Esophagus muscularis mucosa (tissue), 4 donors: ENCODE measurements at regions not wholly inside any gene's neighbourhood (a gene's known extent, or its start where the extent isn't known, plus 50 kb on each side); places are given as distances from the start of the nearest gene placed in this dataset.
"Not testable (repeated sequence)": the region's sequence is repeated elsewhere in the genome, so short reads cannot be mapped to it uniquely, and the experiment has no call there.

Experiments used
- DNase-seq: peaks from one replicate; pipeline ENCODE4 v3.0.0-alpha.2; 2017; ENCODE audit errors: extremely low spot score
- H3K27ac ChIP-seq, 4 donors: fragments of 200-600 bp; sonication (generic); replicated peaks in 1 of 4; 1 replicate in 3 of 4; 2 replicates in 1 of 4; pipeline ENCODE4 v1.5.1; 2016 to 2019; ENCODE audit warnings: mild to moderate bottlenecking in 1 of 4
- H3K27me3 ChIP-seq, 4 donors: fragments of 200-600 bp; sonication (generic); one replicate each; pipeline versions ENCODE4 v1.5.1 to v1.6.0; 2016 to 2019
- H3K36me3 ChIP-seq, 4 donors: fragments of 200-600 bp; sonication (generic); one replicate each; pipeline ENCODE4 v1.5.1; 2016 to 2019
- H3K4me1 ChIP-seq, 4 donors: fragments of 200-600 bp; sonication (generic); one replicate each; pipeline ENCODE4 v1.5.1; 2016 to 2019
- H3K4me3 ChIP-seq, 4 donors: fragments of 200-600 bp; sonication (generic); 1 replicate in 2 of 4; 2 replicates in 2 of 4; pipeline ENCODE4 v1.5.1; 2016 to 2019; ENCODE audit warnings: mild to moderate bottlenecking in 4 of 4, moderate library complexity in 1 of 4
- H3K9me3 ChIP-seq, 4 donors: fragments of 200-600 bp; sonication (generic); 1 replicate in 3 of 4; 2 replicates in 1 of 4; pipeline ENCODE4 v1.5.1; 2016 to 2019
- EP300 ChIP-seq: sonication (generic); formaldehyde crosslinking; IDR thresholded peaks from one replicate; pipeline ENCODE4 v1.6.1; 2017; ENCODE audit warnings: antibody characterized with exemption
- POLR2A ChIP-seq: fragments of 450-650 bp; IDR thresholded peaks from one replicate; pipeline ENCODE4 v1.6.1; 2017; ENCODE audit warnings: antibody characterized with exemption, moderate library complexity, mild to moderate bottlenecking, low read depth
- POLR2AphosphoS5 ChIP-seq, 2 donors: sonication (generic); formaldehyde crosslinking; IDR thresholded peaks; one replicate each; pipeline ENCODE4 v1.6.1; 2017; ENCODE audit warnings: antibody characterized with exemption in 2 of 2
- WGBS: methylation state at CpG from one replicate; pipeline ENCODE4 v1.1.5; 2018; 5-methylcytosine and 5-hydroxymethylcytosine counted together
- intact Hi-C: fragments of 100-400 bp; cut with DNase I; formaldehyde crosslinking; loops from one replicate; pipeline ENCODE4 v1.15.1; 2023
- TF ChIP-seq, protein P1 (sequence below), 3 experiments: fragments of 200-600 bp in 2 of 3; fragments of 450-650 bp in 1 of 3; sonication (generic) in 2 of 3; IDR thresholded peaks; one replicate each; pipeline ENCODE4 v1.5.1; 2017 to 2019; ENCODE audit warnings: antibody characterized with exemption in 3 of 3, mild to moderate bottlenecking in 2 of 3, moderate library complexity in 1 of 3

- Histone ChIP-seq H3K27me3 (no peaks in the 10 kb centered on the region), H3K36me3 (no peaks in the 10 kb centered on the region), H3K4me1 (peaks cover 20 to 38% (median 31%) of the 10 kb centered on the region in 4 donors), H3K4me3 (no peak overlapping the region), H3K9me3 (no peaks in the 10 kb centered on the region), H3K27ac (peak overlapping the region in 1 of 4 donors; percentile 11)
- 66% methylated on average over 3 of the region's 3 CpGs for WGBS
- no peak for DNase-seq
- intact Hi-C loops, result no loop called here
- TF ChIP-seq POLR2A, result no peak
- TF ChIP-seq EP300, result no peak
- TF ChIP-seq POLR2AphosphoS5 (IDR thresholded peaks at IDR 0.05), result no peak
- TF ChIP-seq, protein P1, sequence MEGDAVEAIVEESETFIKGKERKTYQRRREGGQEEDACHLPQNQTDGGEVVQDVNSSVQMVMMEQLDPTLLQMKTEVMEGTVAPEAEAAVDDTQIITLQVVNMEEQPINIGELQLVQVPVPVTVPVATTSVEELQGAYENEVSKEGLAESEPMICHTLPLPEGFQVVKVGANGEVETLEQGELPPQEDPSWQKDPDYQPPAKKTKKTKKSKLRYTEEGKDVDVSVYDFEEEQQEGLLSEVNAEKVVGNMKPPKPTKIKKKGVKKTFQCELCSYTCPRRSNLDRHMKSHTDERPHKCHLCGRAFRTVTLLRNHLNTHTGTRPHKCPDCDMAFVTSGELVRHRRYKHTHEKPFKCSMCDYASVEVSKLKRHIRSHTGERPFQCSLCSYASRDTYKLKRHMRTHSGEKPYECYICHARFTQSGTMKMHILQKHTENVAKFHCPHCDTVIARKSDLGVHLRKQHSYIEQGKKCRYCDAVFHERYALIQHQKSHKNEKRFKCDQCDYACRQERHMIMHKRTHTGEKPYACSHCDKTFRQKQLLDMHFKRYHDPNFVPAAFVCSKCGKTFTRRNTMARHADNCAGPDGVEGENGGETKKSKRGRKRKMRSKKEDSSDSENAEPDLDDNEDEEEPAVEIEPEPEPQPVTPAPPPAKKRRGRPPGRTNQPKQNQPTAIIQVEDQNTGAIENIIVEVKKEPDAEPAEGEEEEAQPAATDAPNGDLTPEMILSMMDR (IDR thresholded peaks at IDR 0.05), result no peak
Measured at GRCh38 chr9:625613-626012, 215.9 kb upstream of the DMRT1 start.

GRCh38 chr9:626114-626513 lies 215.4 kb upstream of the DMRT1 start:
- H3K4me3 ChIP-seq, H3K27me3 ChIP-seq, H3K36me3 ChIP-seq, DNase-seq, intact Hi-C loops, H3K9me3 ChIP-seq: not testable (repeated sequence)
- 75% methylated on average over 9 of the region's 9 CpGs for WGBS
- Histone ChIP-seq H3K27ac (peak overlapping the region in 1 of 4 donors; percentile 11), H3K4me1 (peaks cover 17 to 36% (median 31%) of the 10 kb centered on the region in 4 donors)

DNA sequence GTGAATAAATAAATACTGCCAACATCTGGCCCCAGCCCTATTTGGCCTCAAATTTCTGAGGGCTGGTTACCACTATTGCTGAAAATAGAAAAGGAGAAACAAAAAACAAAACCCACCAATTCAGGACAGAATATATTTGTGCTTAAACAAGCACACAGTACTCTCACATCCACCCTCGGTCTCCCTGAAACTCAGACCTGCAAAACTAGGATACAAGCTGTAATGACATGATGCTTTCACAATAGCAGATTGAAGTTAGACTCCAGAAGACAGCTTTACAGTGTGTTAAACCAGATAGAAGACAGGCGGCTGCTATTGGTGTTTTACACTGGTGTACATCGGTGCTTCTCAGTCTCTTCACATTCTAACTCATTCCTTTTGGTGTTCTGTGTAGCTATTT lies 214.9 kb upstream of the DMRT1 start:
- 71% methylated on average over 3 of the region's 3 CpGs for WGBS
- intact Hi-C loops, result no loop called here
- Histone ChIP-seq H3K36me3 (no peaks in the 10 kb centered on the region), H3K27me3 (no peaks in the 10 kb centered on the region), H3K4me3 (no peak overlapping the region), H3K9me3 (no peaks in the 10 kb centered on the region), H3K27ac (no peak overlapping the region), H3K4me1 (peaks cover 12 to 31% (median 30%) of the 10 kb centered on the region in 4 donors)
- DNase-seq, result no peak
- TF ChIP-seq POLR2A, result no peak
- TF ChIP-seq, protein P1 (IDR thresholded peaks at IDR 0.05), result no peak
- no peak for TF ChIP-seq POLR2AphosphoS5 (IDR thresholded peaks at IDR 0.05)
- TF ChIP-seq EP300, result no peak

- DNase-seq, result no peak
- Histone ChIP-seq H3K4me3 (no peak overlapping the region), H3K36me3 (no peaks in the 10 kb centered on the region), H3K27me3 (no peaks in the 10 kb centered on the region), H3K9me3 (no peaks in the 10 kb centered on the region), H3K27ac (no peak overlapping the region), H3K4me1 (peaks cover 12 to 31% (median 29%) of the 10 kb centered on the region in 4 donors)
- no peak for TF ChIP-seq POLR2A
- no peak for TF ChIP-seq POLR2AphosphoS5 (IDR thresholded peaks at IDR 0.05)
- no peak for TF ChIP-seq EP300
- TF ChIP-seq, protein P1 (IDR thresholded peaks at IDR 0.05), result no peak
- intact Hi-C loops, result no loop called here
- 72% methylated on average over 2 of the region's 2 CpGs for WGBS
Measured at GRCh38 chr9:627336-627970, 214.0 kb upstream of the DMRT1 start.

- TF ChIP-seq POLR2A (no peak), EP300 (no peak), POLR2AphosphoS5 (IDR thresholded peaks at IDR 0.05) (no peak)
- TF ChIP-seq, protein P1 (IDR thresholded peaks at IDR 0.05), result no peak
- no peak for DNase-seq
- Histone ChIP-seq H3K4me1 (peaks cover 12 to 31% (median 29%) of the 10 kb centered on the region in 4 donors), H3K27ac (no peak overlapping the region), H3K36me3 (no peaks in the 10 kb centered on the region), H3K27me3 (no peaks in the 10 kb centered on the region), H3K4me3 (no peak overlapping the region), H3K9me3 (no peaks in the 10 kb centered on the region)
- intact Hi-C loops, result no loop called here
- WGBS, result 54% methylated on average over 3 of the region's 3 CpGs
Measured at GRCh38 chr9:629146-629545, 212.4 kb upstream of the DMRT1 start.
